ENCODE measurements at regions not wholly inside any gene's neighbourhood (a gene's known extent, or its start where the extent isn't known, plus 50 kb on each side); places are given as distances from the start of the nearest gene placed in this dataset.

GRCh38 chr12:124491310-124491709 lies 76.1 kb downstream of the NCOR2 start:
- Histone ChIP-seq H3K27ac (ENCODE audit: low read length) (no peak overlapping the region), H3K36me3 (ENCODE audit: control insufficient read depth, insufficient read depth, low read length) (no peaks in the 10 kb centered on the region), H3K4me3 (ENCODE audit: low read length) (no peak overlapping the region), H3K9me3 (ENCODE audit: control insufficient read depth, insufficient read depth, low read length) (no peaks in the 10 kb centered on the region), H3K4me1 (ENCODE audit: control insufficient read depth, insufficient read depth, low read length) (peaks cover 26% of the 10 kb centered on the region), H3K27me3 (ENCODE audit: control insufficient read depth, insufficient read depth, low read length) (no peaks in the 10 kb centered on the region)
- DNase-seq, result no peak
- Mint-ChIP-seq H3K27me3 (ENCODE audit: low read depth in 2 of 2) (no peaks in the 10 kb centered on the region), H3K36me3 (no peaks in the 10 kb centered on the region), H3K4me1 (peaks cover 16 to 41% of the 10 kb centered on the region in 2 donors), H3K27ac (no peak overlapping the region), H3K4me3 (no peak overlapping the region), H3K9me3 (no peaks in the 10 kb centered on the region)
- no peak for TF ChIP-seq CTCF (IDR thresholded peaks at IDR 0.05)
- ATAC-seq, result no peak
- WGBS (ENCODE audit: insufficient coverage), result 94% methylated on average over 7 of the region's 7 CpGs
- intact Hi-C loops (cut with micrococcal nuclease), result no loop called here

GRCh38 chr12:124490584-124491305 lies 76.7 kb downstream of the NCOR2 start:
- intact Hi-C loops (cut with micrococcal nuclease), result no loop called here
- Mint-ChIP-seq H3K9me3 (no peaks in the 10 kb centered on the region), H3K4me3 (no peak overlapping the region), H3K27me3 (ENCODE audit: low read depth in 2 of 2) (no peaks in the 10 kb centered on the region), H3K27ac (no peak overlapping the region), H3K4me1 (peaks cover 16 to 45% of the 10 kb centered on the region in 2 donors), H3K36me3 (no peaks in the 10 kb centered on the region)
- 92% methylated on average over 17 of the region's 17 CpGs for WGBS (ENCODE audit: insufficient coverage)
- DNase-seq (no peak), ATAC-seq (no peak)
- Histone ChIP-seq H3K27me3 (ENCODE audit: control insufficient read depth, insufficient read depth, low read length) (no peaks in the 10 kb centered on the region), H3K36me3 (ENCODE audit: control insufficient read depth, insufficient read depth, low read length) (no peaks in the 10 kb centered on the region), H3K27ac (ENCODE audit: low read length) (no peak overlapping the region), H3K4me3 (ENCODE audit: low read length) (no peak overlapping the region), H3K4me1 (ENCODE audit: control insufficient read depth, insufficient read depth, low read length) (peaks cover 26% of the 10 kb centered on the region), H3K9me3 (ENCODE audit: control insufficient read depth, insufficient read depth, low read length) (no peaks in the 10 kb centered on the region)
- no peak for TF ChIP-seq CTCF (IDR thresholded peaks at IDR 0.05)

GRCh38 chr12:124489915-124490583 lies 77.4 kb downstream of the NCOR2 start:
- Mint-ChIP-seq H3K27me3 (ENCODE audit: low read depth in 2 of 2) (no peaks in the 10 kb centered on the region), H3K36me3 (no peaks in the 10 kb centered on the region), H3K4me1 (peaks cover 17 to 41% of the 10 kb centered on the region in 2 donors), H3K27ac (no peak overlapping the region), H3K9me3 (no peaks in the 10 kb centered on the region), H3K4me3 (no peak overlapping the region)
- Histone ChIP-seq H3K4me1 (ENCODE audit: control insufficient read depth, insufficient read depth, low read length) (peaks cover 23% of the 10 kb centered on the region), H3K9me3 (ENCODE audit: control insufficient read depth, insufficient read depth, low read length) (no peaks in the 10 kb centered on the region), H3K36me3 (ENCODE audit: control insufficient read depth, insufficient read depth, low read length) (no peaks in the 10 kb centered on the region), H3K4me3 (ENCODE audit: low read length) (no peak overlapping the region), H3K27ac (ENCODE audit: low read length) (no peak overlapping the region), H3K27me3 (ENCODE audit: control insufficient read depth, insufficient read depth, low read length) (no peaks in the 10 kb centered on the region)
- WGBS (ENCODE audit: insufficient coverage), result 94% methylated on average over 9 of the region's 9 CpGs
- no peak for DNase-seq
- TF ChIP-seq CTCF (IDR thresholded peaks at IDR 0.05), result no peak
- no peak for ATAC-seq
- intact Hi-C loops (cut with micrococcal nuclease), result no loop called here
